Putamen (tissue), 1 donor: ENCODE measurements at regions not wholly inside any gene's neighbourhood (a gene's known extent, or its start where the extent isn't known, plus 50 kb on each side); places are given as distances from the start of the nearest gene placed in this dataset.
"Not testable (repeated sequence)": the region's sequence is repeated elsewhere in the genome, so short reads cannot be mapped to it uniquely, and the experiment has no call there.

Experiments
- DNase-seq: peaks from one replicate; pipeline ENCODE4 v3.0.0-alpha.2; 2016; ENCODE audit warnings: low spot score

DNA sequence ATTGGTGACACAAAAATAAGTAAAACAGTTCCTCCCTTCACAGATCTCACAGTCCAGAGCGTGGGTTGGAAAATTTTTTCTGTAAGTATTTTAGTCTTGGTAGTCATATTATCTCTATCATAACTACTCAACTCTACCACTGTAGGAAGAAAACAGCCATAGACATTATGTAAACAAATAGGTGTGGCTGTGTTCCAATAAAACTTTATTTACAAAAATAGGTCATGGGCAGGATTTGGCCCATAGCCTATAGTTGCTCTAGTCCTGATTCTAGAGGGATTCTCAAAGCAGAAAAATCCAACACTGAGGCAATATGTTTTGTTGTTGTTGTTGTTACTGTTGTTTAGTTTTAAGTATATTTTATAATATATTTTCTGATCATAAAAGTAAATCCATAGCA, 206.1 kb upstream of the GADL1 start:
- DNase-seq, result no peak

DNA sequence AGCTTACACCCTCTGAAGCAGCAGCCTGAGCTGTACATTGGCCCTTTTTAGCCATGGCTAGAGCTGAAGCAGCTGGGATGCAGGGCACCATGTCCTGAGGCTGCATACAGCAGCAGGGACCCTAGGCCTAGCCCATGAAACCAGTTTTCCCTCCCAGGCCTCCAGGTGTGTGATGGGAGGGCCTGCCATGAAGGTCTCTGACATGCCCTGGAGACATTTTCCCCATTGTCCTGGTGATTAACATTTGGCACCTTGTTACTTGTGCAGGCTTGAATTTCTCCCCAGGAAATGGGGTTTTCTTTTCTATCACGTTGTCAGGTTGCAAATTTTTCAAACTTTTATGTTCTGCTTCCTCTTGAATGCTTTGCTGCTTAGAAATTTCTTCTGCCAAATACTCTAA, 206.8 kb upstream of the GADL1 start:
- not testable (repeated sequence) for DNase-seq

DNA sequence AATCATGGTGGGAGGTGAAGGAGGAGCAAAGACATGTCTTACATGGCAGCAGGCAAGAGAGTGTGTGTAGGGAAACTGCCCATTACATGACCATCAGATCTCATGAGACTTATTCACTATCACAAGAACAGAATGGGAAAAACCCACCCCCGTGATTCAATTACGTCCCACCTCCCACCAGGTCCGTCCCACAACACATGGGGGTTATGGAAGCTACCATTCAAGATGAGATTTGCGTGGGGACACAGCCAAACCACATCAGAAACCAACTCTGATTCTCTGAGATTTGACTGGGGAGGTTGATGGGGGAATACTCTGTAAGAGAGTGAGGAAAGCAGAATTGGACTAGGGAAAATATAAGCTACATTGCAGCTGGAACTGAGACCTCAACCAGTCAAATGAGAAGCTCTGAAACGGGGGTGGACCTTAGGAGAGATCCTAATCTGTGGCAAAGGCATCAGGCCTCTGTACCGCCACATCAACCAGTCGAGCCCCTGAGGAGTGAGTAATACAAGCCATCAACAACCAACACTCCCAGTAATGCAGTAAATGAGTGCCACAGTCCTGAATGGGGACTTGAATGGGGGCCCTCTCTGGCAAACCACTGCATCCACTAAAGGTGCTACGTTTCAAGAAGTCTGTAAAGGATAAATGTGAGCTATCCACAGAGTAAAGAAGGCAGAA, 207.9 kb upstream of the GADL1 start:
- no peak for DNase-seq

DNA sequence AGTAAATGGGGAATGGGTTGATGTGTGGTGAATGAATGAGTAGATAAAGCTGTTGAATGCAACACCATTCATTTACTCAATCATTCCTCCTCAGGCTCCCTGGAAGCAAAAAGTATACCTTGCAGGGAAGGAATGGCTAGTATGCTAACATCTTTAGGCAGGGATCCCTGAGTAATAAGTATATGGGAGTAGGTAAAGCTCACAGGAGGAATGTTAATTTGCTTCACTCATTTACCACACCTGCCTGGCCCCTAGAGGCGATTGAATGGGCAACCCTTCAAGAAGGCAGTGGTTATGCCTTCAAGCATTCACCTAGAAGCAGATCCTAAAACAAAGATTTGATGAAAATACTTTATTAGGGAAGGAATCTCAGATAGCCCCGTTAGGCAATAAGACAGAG, 208.7 kb upstream of the GADL1 start:
- no peak for DNase-seq

DNA sequence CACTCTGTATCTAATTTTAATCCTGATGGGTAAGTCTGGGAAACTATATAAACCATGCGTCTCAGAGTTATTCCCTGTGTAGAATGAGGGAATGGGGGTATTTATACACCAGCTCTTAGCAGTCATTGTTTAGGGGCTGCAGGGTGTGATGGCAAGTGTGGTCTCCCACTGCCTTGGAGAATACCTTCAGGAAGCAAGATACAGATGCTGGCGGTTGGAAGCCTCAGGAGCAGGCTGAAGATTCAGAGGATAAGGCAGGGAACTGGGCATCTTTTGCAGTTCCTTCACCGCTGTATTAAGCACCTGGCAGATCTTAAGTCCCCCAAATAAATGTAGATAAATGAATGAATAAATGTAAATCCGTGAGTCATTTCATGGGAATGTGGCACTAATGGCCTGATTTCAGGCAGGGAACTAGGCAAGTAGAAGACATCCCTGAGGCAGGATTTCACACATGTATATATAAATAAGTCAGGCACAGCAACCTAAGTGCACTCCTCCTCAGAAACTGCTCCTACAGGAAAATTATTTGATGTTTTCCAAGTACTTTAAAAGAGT, 209.2 kb upstream of the GADL1 start:
- DNase-seq, result no peak

DNA sequence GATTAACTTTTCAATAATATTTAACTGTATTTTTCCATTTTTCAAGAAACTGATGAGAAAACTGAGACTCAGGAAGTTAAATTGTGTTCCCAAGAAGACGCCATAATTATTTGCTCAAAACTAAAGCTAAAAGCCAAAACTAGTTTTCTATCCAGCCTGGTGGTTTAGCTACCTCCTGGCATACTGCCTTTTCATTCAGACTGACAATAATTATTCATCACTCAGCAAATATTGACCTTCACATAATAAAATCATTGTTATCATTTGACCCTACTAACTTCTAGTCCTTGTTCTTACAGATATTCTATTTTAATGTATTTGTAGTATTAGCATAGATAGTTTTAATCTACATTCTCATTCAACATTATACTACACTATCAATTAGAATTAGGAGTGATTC, 210.6 kb upstream of the GADL1 start:
- DNase-seq, result no peak

DNA sequence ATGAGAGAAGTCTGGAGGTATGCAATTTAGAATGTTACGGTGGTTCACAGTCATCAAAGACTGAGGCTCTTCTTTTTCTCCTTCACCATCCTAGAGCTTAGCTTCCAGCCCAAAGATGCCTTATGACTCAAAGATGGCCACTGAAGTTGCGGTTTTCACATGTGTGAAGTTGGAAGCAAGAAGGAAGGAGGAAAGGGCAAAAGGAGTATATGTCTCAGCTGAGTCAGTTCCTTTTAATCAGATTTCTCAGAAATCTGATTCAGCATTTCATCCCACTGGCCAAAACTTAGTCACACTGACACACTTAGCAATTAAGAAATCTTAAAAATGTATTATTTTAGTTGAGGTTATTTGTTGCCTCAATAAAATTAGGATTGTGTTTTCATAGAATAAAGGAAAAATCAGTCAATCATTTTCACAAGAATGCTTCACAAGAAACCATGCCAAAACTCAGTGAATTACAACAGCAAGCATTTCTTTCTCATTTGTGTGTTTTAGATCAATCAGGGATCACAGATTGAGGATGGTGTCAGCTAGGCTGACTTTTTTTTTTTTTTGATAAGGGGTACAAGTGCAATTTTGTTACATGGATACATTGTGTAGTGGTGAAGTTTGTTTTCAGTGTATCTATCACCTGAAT, 211.1 kb upstream of the GADL1 start:
- DNase-seq, result no peak

DNA sequence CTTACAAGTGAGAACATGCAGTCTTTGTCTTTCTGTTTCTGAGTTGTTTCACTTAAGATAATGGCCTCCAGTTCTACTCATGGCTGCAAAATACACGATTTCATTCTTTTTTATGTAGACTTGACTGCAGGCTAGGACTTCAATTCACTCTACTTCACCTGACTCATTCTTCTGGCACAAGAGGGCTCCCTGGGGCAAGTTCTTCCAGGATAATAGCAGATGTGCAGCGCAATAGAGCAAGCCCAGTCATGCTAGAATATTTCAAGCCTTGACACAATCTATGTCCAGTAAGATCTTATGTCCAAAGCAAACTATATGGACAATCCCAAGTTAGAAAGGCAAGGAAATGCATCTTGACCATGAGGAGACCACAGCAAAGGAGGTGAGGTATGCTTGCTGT, 211.7 kb upstream of the GADL1 start:
- DNase-seq, result no peak

DNA sequence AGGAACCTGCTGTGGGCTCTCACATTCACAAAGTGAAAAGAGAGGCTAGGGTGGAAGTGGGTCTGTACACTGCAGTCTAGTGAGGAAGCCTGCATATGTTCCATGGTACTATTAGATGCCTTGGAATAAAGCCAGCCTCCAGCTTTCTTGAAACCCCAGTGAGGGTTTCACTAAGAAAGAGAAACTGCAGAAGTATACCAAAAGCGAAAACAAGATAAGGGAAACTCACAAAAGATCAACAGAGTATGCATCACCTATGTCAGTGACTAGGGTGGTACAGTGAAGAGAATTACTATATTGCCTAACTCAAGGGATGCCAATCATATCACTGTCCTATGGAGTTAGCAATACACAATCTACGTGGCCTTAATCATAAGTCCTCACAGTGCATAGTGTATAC, 212.5 kb upstream of the GADL1 start:
- no peak for DNase-seq

DNA sequence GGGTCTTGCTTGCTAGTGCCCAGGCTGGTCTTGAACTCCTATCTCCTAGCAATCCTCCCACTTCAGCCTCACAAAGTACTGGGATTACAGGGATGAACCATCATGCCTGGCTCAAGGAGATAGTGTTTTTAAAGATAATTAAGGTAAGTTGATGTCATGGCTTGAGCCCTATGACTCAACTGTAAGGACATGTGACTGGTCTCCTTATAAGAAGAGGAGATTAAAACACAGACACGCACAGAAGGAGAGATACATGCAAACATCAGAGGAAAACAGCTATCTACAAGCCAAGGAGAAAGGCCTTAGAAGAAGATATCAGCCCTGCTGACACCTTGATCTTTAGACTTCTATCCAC, 220.4 kb upstream of the GADL1 start:
- DNase-seq, result no peak

DNA sequence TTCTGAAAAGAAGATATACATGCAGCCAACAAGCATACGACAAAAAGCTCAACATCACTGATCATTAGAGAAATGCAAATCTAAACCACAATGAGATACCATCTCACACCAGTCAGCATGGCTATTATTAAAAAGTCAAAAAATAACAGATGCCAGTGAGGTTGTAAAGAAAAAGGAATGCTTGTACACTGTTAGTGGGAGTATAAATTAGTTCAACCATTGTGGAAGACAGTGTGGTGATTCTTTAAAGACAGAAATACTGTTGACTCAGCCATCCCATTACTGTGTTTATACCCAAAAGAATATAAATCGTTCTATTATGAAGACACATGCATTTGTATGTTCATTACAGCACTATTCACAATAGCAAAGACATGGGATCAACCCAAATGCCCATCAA, 221.1 kb upstream of the GADL1 start:
- DNase-seq, result not testable (repeated sequence)

DNA sequence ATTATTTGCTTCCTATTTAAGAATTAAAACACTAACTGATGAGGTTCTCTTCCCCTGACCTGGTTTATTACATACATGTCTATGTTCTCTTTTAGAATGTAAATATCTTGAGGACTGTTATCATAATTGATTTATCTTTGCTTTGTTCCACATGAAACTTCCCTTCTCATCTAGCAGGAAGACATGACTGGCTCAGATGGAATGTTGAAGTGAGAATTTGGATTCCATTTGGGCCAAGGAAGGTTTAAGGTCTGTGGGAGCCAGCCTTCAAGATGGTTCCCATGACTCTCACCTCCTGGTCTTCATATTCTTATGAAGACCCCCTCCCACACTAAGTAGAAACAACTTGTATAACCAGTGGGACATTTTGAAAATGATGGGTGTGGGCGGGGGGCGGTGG, 222.2 kb upstream of the GADL1 start:
- DNase-seq, result no peak

DNA sequence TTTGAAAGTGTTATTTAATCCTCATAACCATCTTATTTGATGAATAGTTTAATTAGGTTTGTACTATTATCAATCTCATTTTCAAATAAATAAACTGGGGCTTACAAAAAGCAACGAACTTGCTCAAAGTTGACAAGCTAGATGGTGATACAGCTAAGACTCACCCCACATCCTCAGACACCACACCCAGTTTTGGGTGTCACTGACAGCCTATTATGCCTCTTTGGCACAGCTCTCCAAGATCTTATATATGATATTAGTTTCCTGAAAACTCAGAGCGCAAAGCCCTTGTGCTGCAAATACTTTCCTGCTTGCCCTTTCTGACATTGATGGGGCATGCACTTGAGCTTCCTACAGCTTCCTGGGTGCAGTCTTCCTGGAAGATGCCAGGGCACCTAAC, 223.4 kb upstream of the GADL1 start:
- DNase-seq, result no peak

DNA sequence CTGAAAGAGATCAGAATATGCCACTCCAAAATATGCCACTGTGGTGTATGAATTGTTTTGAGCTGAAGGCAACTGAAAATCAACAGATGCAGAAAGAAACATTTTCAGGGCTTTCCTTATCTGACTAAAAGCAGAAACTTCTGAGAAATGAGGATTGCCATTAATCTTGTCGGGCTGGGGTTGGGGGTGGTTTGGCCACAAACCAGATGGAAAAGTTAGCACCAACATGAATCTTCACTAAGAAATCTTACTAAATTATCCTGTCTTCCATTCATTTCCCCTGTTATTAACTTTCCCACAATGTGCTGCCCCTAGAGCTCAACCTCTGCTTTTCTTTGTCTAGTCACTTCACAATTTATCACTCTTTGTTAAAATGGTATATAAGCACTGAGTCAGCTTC, 229.9 kb upstream of the GADL1 start:
- DNase-seq, result no peak

DNA sequence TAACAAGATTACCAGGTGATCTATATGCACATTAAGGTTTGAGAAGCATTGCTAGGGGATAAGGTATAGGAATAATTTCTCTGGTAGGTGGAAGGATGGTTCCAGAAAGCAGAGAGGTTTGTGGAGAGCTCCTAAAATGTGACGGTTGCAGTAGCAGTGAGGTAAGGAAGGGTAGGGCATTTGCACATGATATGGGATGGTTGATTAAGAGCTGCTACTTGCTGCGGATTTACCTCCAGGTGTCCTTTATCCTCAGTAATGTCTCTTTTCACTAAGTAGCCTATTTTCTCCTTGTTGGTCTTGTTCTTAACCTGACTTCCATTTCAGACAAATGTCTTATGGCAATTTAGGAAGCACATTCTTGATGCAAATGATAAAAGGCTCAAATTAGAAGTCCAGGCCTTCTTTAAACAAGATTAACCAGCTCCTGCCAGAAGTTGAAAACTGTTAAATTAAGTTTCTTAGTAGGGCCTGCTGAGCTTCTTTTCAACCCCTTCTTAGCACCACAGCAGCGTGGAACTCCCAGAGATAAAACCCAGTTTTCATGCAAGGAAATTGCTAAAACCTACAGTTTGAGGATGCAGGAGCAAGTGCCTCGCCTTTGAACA, 231.1 kb upstream of the GADL1 start:
- no peak for DNase-seq

DNA sequence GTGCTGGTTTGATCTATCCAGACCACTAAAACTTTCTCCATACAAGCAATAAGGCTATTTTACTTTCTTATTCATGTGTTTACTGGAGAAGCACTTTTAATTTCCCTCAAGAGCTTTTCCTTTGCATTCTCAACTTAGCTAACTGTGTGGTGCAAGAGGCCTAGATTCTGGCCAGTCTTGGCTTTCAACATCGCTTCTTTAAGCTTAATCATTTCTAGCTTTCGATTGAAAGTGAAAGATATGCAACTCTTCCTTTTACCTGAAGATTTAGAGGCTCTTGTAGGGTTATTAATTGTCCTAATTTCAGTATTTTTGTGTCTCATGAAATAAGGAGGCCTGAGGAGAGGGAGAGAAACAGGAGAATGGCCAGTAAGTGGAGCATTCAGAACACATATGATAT, 234.8 kb upstream of the GADL1 start:
- DNase-seq, result no peak

DNA sequence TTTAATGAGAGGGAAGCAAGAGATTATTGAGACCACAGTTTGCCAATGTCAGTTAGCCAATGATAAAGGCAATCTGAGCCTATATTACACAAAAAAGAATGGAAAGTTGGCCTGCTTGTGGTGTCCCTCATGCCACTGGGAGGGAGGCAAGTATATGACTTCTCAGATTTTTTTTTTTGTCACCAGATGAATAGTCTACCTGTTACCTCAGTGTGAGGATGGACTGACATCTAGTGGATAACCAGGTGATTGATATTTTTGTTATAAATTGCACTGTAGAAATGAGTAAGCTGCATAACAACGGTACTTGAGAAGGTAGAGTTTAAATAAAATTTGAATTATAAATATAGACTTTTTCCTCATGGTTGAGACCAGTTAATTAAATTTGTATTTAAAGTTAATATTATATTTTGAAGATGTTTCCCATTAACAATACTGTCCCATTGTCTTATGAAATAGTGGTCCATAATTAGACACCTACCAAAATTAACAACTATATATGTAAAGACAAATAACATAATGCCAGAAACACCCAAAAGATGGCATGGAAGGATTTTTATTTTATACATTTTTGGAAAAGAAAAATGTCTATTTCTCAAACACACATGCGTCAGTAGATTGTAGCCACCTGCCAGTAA, 237.8 kb upstream of the GADL1 start:
- DNase-seq, result no peak

DNA sequence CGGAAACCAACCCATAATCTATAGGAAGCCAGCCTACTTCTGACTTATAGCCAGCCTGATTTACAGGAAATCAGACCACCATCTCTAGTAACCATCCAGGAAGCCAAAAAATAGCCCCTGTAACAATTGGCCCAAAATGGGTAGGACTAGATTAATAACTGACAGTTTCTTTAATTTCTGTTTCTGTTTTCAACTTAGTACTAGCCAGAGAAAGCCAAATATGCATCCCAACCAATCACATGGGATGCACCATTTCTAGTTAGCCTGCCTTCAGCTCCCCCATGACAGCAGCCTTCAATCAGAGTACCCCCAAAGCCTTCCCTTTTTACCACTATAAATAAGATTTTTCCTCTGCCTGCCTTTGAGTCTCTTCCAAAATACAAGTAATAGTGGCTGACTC, 239.1 kb upstream of the GADL1 start:
- DNase-seq, result no peak

DNA sequence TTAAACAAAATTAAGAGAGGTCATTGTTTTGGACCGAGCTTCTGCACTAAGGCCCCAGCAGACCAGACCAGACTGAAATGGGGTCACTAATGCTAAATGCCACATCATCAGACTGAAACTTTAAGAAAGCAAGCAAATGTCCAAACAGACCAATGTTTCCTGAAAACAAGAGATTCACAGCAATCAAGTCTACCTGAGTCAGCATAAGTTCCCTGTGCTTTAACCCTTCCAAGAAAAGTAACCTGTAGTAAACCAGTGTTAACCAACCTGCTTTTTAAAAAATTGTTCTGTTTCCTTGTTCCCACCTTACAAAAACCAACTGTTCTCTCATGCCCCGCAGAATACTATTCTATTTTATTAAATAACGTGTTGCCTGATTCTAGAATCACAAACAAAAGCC, 241.1 kb upstream of the GADL1 start:
- DNase-seq, result no peak

DNA sequence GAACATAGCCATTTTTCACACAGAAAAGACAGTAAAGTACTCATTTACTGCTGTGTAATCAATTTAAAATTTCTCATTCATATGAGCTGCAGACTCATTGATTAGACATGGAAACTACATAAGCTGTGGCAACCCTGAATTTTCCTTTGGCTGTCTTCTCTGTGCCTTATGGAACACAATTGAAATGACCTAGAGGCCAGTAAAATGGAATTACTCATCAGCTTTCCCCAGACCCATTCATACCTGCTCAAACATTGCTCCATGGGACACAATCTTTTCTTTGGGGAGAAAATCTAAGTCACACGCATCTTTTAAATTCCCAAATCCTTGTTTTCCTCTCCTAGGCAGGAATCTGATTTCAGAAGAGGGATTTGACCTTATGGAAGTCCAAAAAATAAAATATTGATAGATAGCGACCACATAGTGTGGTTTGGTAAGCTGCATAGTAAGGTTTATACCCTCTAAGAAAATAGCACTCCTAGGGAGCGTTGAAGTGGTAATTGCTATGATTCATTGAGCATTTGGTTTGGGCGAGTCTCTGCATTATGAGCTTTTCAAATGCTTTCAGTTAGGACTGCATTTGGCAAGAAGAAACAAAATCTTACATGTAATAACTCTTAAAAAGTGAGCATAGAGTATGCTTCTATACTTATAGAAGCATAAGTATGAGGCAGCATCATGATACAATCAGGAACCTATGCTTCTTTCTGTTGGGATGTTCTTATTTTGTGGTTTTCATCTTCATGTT, 243.4 kb upstream of the GADL1 start:
- DNase-seq, result no peak

DNA sequence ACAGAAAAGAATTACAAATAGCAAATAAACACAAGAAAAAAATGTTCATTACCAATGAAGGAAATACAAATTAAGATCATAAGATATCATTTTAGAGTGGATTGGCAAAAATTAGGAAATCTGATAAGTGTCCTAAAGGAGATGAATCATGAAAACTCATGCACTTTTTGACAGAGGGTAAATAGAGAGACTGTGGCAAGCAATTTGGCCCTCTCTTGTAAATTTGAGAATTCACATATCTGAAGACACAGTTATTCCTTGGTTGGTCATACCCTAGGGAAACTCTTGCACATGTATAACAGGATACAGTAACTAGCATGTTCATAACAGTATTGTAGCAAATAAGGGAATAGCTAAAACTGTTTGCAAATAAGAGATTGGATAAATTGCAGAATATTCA, 246.0 kb upstream of the GADL1 start:
- no peak for DNase-seq

DNA sequence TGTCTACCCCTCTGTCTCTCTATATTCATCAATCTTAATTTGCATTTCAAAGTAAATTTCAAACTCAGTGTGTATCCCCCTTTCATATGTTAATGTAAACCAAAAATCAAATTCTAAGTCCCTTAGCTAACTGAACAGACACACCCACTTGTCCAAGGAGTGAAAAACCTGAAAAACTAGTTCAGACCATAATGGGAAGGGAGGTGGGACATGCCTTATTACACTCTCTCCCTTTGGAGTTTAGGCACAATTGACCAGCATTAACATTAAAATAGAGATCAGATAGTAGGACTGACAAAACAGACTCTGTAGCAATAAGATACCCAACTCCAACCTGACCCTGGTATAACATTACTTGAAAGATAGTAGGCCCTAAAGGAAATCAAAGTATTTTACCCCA, 247.7 kb upstream of the GADL1 start:
- no peak for DNase-seq
